ENCODE measurements at regions not wholly inside any gene's neighbourhood (a gene's known extent, or its start where the extent isn't known, plus 50 kb on each side); places are given as distances from the start of the nearest gene placed in this dataset.

DNA sequence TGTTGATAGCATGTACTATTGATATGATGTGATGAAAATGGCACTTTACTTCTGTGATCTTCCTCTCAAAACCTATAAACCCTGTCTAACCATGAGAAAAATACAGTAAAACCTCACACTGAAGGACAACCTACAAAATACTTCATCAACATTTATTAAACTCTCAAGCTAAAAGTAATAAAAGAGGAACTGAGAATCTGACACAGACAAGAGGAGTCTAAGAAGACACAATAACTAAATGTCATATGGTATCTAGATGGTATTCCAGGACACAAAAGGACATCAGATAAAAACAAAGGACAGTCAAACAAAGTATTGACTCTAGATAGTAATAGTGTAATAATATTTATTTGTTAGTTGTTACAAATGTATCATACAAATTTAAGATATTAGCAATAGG lies 655.3 kb downstream of the SH3BGRL start:
- no peak overlapping the region for H3K4me2 ChIP-seq (ENCODE audit: low read depth, low read length, poor library complexity, severe bottlenecking)
- H3K9me2 ChIP-seq (replicated peaks; ENCODE audit: insufficient read depth, low read length), result no peaks in the 10 kb centered on the region
- DNase-seq, result no peak
- H2AFZ ChIP-seq (ENCODE audit: low read length), result no peak overlapping the region
- H4K20me1 ChIP-seq (ENCODE audit: insufficient read depth, low read depth, low read length), result no peaks in the 10 kb centered on the region
- peaks cover 17% of the 10 kb centered on the region; the same call in 1 of the 2 replicates for H3K9me3 ChIP-seq (ENCODE audit: low read length)
- H3K79me2 ChIP-seq (ENCODE audit: low read length), result no peaks in the 10 kb centered on the region
- H3K27ac ChIP-seq (ENCODE audit: low read length), result no peak overlapping the region
- no peaks in the 10 kb centered on the region for H3K4me1 ChIP-seq (ENCODE audit: low read length)
- H3K36me3 ChIP-seq (ENCODE audit: insufficient read depth, low read length), result no peaks in the 10 kb centered on the region
- no peaks in the 10 kb centered on the region for H3K27me3 ChIP-seq (ENCODE audit: low read length)
- H3K4me3 ChIP-seq (ENCODE audit: low read length), result no peak overlapping the region
- H3K9ac ChIP-seq (ENCODE audit: low read length), result no peak overlapping the region

- Histone ChIP-seq H3K27ac (ENCODE audit: low read length) (no peak overlapping the region), H2AFZ (ENCODE audit: low read length) (no peak overlapping the region), H3K4me1 (ENCODE audit: low read length) (no peaks in the 10 kb centered on the region), H3K9me3 (ENCODE audit: low read length) (peaks cover 26% of the 10 kb centered on the region), H3K79me2 (ENCODE audit: low read length) (no peaks in the 10 kb centered on the region), H3K4me2 (ENCODE audit: low read depth, low read length, poor library complexity, severe bottlenecking) (no peak overlapping the region), H3K27me3 (ENCODE audit: low read length) (no peaks in the 10 kb centered on the region), H3K9ac (ENCODE audit: low read length) (no peak overlapping the region), H3K36me3 (ENCODE audit: insufficient read depth, low read length) (no peaks in the 10 kb centered on the region), H3K4me3 (ENCODE audit: low read length) (no peak overlapping the region), H3K9me2 (replicated peaks; ENCODE audit: insufficient read depth, low read length) (no peaks in the 10 kb centered on the region), H4K20me1 (ENCODE audit: insufficient read depth, low read depth, low read length) (no peaks in the 10 kb centered on the region)
- no peak for DNase-seq
Measured at GRCh38 chrX:81866873-81867272, 665.0 kb downstream of the SH3BGRL start.

- Histone ChIP-seq H2AFZ (ENCODE audit: low read length) (no peak overlapping the region), H3K79me2 (ENCODE audit: low read length) (no peaks in the 10 kb centered on the region), H3K9ac (ENCODE audit: low read length) (no peak overlapping the region), H3K9me2 (replicated peaks; ENCODE audit: insufficient read depth, low read length) (no peaks in the 10 kb centered on the region), H3K27ac (ENCODE audit: low read length) (no peak overlapping the region), H3K4me2 (ENCODE audit: low read depth, low read length, poor library complexity, severe bottlenecking) (no peak overlapping the region), H3K9me3 (ENCODE audit: low read length) (peaks cover 31% of the 10 kb centered on the region), H3K36me3 (ENCODE audit: insufficient read depth, low read length) (no peaks in the 10 kb centered on the region), H3K27me3 (ENCODE audit: low read length) (no peaks in the 10 kb centered on the region), H4K20me1 (ENCODE audit: insufficient read depth, low read depth, low read length) (no peaks in the 10 kb centered on the region), H3K4me1 (ENCODE audit: low read length) (no peaks in the 10 kb centered on the region), H3K4me3 (ENCODE audit: low read length) (no peak overlapping the region)
- DNase-seq, result no peak
Measured at GRCh38 chrX:81868979-81869378, 667.1 kb downstream of the SH3BGRL start.

DNA sequence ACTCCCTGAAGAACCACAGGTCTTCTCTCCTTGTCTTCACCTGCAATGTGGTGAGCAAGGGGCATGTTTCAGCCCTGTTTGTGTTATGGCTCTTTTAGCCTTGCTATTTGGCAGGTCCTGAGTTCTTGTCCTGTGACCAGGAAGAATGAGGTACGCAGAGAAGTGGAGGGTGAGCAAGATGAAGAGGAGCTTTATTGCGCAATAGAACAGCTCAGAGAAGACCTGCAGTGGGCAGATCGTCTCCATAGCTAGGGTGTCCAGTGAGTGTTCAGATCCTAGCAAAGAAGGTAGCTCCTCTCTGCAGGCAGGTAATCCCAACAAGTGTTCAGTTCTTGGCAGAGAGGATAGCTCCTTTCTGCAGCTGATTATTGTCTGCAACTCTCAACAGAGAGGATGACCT lies 672.9 kb downstream of the SH3BGRL start:
- H4K20me1 ChIP-seq (ENCODE audit: insufficient read depth, low read depth, low read length), result no peaks in the 10 kb centered on the region
- H3K9me2 ChIP-seq (replicated peaks; ENCODE audit: insufficient read depth, low read length), result no peaks in the 10 kb centered on the region
- no peaks in the 10 kb centered on the region for H3K79me2 ChIP-seq (ENCODE audit: low read length)
- H3K4me1 ChIP-seq (ENCODE audit: low read length), result no peaks in the 10 kb centered on the region
- no peak overlapping the region for H2AFZ ChIP-seq (ENCODE audit: low read length)
- no peaks in the 10 kb centered on the region for H3K36me3 ChIP-seq (ENCODE audit: insufficient read depth, low read length)
- H3K27ac ChIP-seq (ENCODE audit: low read length), result no peak overlapping the region
- no peak for DNase-seq
- no peak overlapping the region for H3K4me3 ChIP-seq (ENCODE audit: low read length)
- H3K4me2 ChIP-seq (ENCODE audit: low read depth, low read length, poor library complexity, severe bottlenecking), result no peak overlapping the region
- peaks cover 22% of the 10 kb centered on the region for H3K9me3 ChIP-seq (ENCODE audit: low read length)
- no peak overlapping the region for H3K9ac ChIP-seq (ENCODE audit: low read length)
- H3K27me3 ChIP-seq (ENCODE audit: low read length), result no peaks in the 10 kb centered on the region

DNA sequence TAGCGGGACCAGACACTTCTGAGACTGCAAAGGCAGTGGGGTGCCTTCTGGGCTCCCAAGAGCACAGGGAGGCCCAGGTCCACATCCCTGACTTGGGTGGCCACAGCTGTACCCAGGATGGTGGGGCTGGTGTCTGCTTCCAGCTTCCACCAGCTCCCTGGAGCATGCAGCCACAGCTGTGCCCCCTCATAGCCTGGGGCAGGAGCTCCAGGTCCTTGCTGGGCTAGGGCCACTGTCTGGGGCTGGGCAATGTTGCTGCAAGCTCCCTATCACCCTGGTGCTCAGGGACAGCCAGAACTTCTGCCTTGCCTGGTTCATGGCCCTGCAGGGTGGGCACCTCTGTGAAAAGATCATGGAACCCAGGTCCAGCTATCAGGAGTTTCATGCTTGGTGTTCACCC lies 673.9 kb downstream of the SH3BGRL start:
- Histone ChIP-seq H3K27me3 (ENCODE audit: low read length) (no peaks in the 10 kb centered on the region), H2AFZ (ENCODE audit: low read length) (no peak overlapping the region), H3K36me3 (ENCODE audit: insufficient read depth, low read length) (no peaks in the 10 kb centered on the region), H3K4me2 (ENCODE audit: low read depth, low read length, poor library complexity, severe bottlenecking) (no peak overlapping the region), H3K9ac (ENCODE audit: low read length) (no peak overlapping the region), H3K79me2 (ENCODE audit: low read length) (no peaks in the 10 kb centered on the region), H3K27ac (ENCODE audit: low read length) (no peak overlapping the region), H3K4me3 (ENCODE audit: low read length) (no peak overlapping the region), H3K4me1 (ENCODE audit: low read length) (no peaks in the 10 kb centered on the region), H4K20me1 (ENCODE audit: insufficient read depth, low read depth, low read length) (no peaks in the 10 kb centered on the region), H3K9me2 (replicated peaks; ENCODE audit: insufficient read depth, low read length) (no peaks in the 10 kb centered on the region), H3K9me3 (ENCODE audit: low read length) (peaks cover 18% of the 10 kb centered on the region)
- no peak for DNase-seq

- no peak overlapping the region for H3K27ac ChIP-seq (ENCODE audit: low read length)
Measured at GRCh38 chrX:81876437-81876836, 674.5 kb downstream of the SH3BGRL start.

GRCh38 chrX:81890521-81890920 lies 688.6 kb downstream of the SH3BGRL start:
- H3K27ac ChIP-seq (ENCODE audit: low read length), result no peak overlapping the region
- no peak overlapping the region for H3K4me3 ChIP-seq (ENCODE audit: low read length)
- H3K79me2 ChIP-seq (ENCODE audit: low read length), result no peaks in the 10 kb centered on the region
- H3K9me3 ChIP-seq (ENCODE audit: low read length), result peaks cover 33% of the 10 kb centered on the region
- H2AFZ ChIP-seq (ENCODE audit: low read length), result no peak overlapping the region
- no peaks in the 10 kb centered on the region for H4K20me1 ChIP-seq (ENCODE audit: insufficient read depth, low read depth, low read length)
- no peaks in the 10 kb centered on the region for H3K9me2 ChIP-seq (replicated peaks; ENCODE audit: insufficient read depth, low read length)
- no peak overlapping the region for H3K9ac ChIP-seq (ENCODE audit: low read length)
- H3K4me2 ChIP-seq (ENCODE audit: low read depth, low read length, poor library complexity, severe bottlenecking), result no peak overlapping the region
- no peak for DNase-seq
- H3K4me1 ChIP-seq (ENCODE audit: low read length), result no peaks in the 10 kb centered on the region
- H3K27me3 ChIP-seq (ENCODE audit: low read length), result no peaks in the 10 kb centered on the region
- H3K36me3 ChIP-seq (ENCODE audit: insufficient read depth, low read length), result no peaks in the 10 kb centered on the region

More at GRCh38 chrX:81876437-81876836, 674.5 kb downstream of the SH3BGRL start:
- no peaks in the 10 kb centered on the region for H3K9me2 ChIP-seq (replicated peaks; ENCODE audit: insufficient read depth, low read length)
- no peaks in the 10 kb centered on the region for H3K4me1 ChIP-seq (ENCODE audit: low read length)
- H3K9ac ChIP-seq (ENCODE audit: low read length), result no peak overlapping the region
- H4K20me1 ChIP-seq (ENCODE audit: insufficient read depth, low read depth, low read length), result no peaks in the 10 kb centered on the region
- no peak overlapping the region for H3K4me2 ChIP-seq (ENCODE audit: low read depth, low read length, poor library complexity, severe bottlenecking)
- no peak overlapping the region for H2AFZ ChIP-seq (ENCODE audit: low read length)
- no peaks in the 10 kb centered on the region for H3K27me3 ChIP-seq (ENCODE audit: low read length)
- no peaks in the 10 kb centered on the region for H3K79me2 ChIP-seq (ENCODE audit: low read length)
- H3K9me3 ChIP-seq (ENCODE audit: low read length), result peaks cover 15% of the 10 kb centered on the region
- no peaks in the 10 kb centered on the region for H3K36me3 ChIP-seq (ENCODE audit: insufficient read depth, low read length)
- no peak overlapping the region for H3K4me3 ChIP-seq (ENCODE audit: low read length)
- DNase-seq, result no peak

DNA sequence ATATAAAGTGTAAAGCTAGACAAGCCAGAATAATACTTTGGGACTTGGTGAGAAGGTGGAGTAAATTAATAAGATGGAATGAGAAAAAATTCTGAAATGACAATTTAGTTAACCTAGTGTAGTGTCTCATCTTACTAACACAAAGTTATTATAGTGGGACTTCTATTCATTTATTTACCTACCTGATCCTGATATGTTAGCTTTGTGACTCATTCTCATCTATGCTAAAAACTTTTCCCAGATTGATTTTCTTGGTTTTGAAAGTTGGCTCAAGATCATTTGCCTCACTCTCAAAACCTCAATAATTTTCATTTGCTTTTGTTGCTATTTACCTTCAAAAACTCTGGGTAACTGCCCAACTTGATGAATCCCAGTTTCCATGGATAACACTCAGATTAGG lies 698.6 kb downstream of the SH3BGRL start:
- Histone ChIP-seq H4K20me1 (ENCODE audit: insufficient read depth, low read depth, low read length) (no peaks in the 10 kb centered on the region), H3K4me2 (ENCODE audit: low read depth, low read length, poor library complexity, severe bottlenecking) (no peak overlapping the region), H3K79me2 (ENCODE audit: low read length) (no peaks in the 10 kb centered on the region), H3K36me3 (ENCODE audit: insufficient read depth, low read length) (no peaks in the 10 kb centered on the region), H3K27me3 (ENCODE audit: low read length) (no peaks in the 10 kb centered on the region), H3K27ac (ENCODE audit: low read length) (no peak overlapping the region), H3K9me2 (replicated peaks; ENCODE audit: insufficient read depth, low read length) (no peaks in the 10 kb centered on the region), H2AFZ (ENCODE audit: low read length) (no peak overlapping the region), H3K9ac (ENCODE audit: low read length) (no peak overlapping the region), H3K4me1 (ENCODE audit: low read length) (no peaks in the 10 kb centered on the region), H3K4me3 (ENCODE audit: low read length) (no peak overlapping the region), H3K9me3 (ENCODE audit: low read length) (peaks cover 25% of the 10 kb centered on the region)
- no peak for DNase-seq

DNA sequence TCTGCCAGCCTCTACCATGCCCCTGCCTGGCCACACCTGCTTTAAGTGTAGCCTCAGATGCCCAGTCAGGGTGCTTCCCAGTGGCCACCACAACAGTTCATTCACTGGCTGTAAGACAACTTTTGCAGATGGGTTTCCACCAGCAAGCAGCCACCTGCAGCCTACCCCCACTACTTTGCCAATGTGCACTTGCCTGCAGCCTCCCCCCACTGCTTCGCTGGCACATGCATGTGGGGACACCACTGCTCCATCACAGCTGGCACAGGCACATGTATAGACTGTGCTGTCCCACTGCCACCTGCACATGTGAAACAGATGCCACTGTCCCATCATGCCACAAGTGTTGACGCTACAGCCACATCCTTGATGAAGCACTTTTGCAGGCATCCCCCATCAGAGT lies 723.9 kb downstream of the SH3BGRL start:
- H3K79me2 ChIP-seq (ENCODE audit: low read length), result no peaks in the 10 kb centered on the region
- H4K20me1 ChIP-seq (ENCODE audit: insufficient read depth, low read depth, low read length), result no peaks in the 10 kb centered on the region
- DNase-seq, result no peak
- H3K4me2 ChIP-seq (ENCODE audit: low read depth, low read length, poor library complexity, severe bottlenecking), result no peak overlapping the region
- H3K27me3 ChIP-seq (ENCODE audit: low read length), result no peaks in the 10 kb centered on the region
- no peak overlapping the region for H3K27ac ChIP-seq (ENCODE audit: low read length)
- H3K4me1 ChIP-seq (ENCODE audit: low read length), result no peaks in the 10 kb centered on the region
- H3K9ac ChIP-seq (ENCODE audit: low read length), result no peak overlapping the region
- no peaks in the 10 kb centered on the region for H3K36me3 ChIP-seq (ENCODE audit: insufficient read depth, low read length)
- H3K4me3 ChIP-seq (ENCODE audit: low read length), result no peak overlapping the region
- no peak overlapping the region for H2AFZ ChIP-seq (ENCODE audit: low read length)
- H3K9me3 ChIP-seq (ENCODE audit: low read length), result peaks cover 34% of the 10 kb centered on the region
- no peaks in the 10 kb centered on the region for H3K9me2 ChIP-seq (replicated peaks; ENCODE audit: insufficient read depth, low read length)

Measured in Karpas-422 (cell line).